Pons (tissue), 1 donor: ENCODE measurements at regions not wholly inside any gene's neighbourhood (a gene's known extent, or its start where the extent isn't known, plus 50 kb on each side); places are given as distances from the start of the nearest gene placed in this dataset.
A peak's percentile ranks its signal among the peaks of the same experiment; 100 is the strongest.

Source experiments
- DNase-seq: peaks from one replicate; pipeline ENCODE4 v3.0.0-alpha.2; 2016; ENCODE audit warnings: low spot score

- no peak for DNase-seq
These were observed 392.0 kb upstream of the ADGRL4 start for GRCh38 chr1:79398501-79398900.

- no peak for DNase-seq
These were observed 390.4 kb upstream of the ADGRL4 start for GRCh38 chr1:79396901-79397300.

GRCh38 chr1:79388694-79389361, 382.3 kb upstream of the ADGRL4 start:
- no peak for DNase-seq

GRCh38 chr1:79386730-79387129, 380.2 kb upstream of the ADGRL4 start:
- no peak for DNase-seq

GRCh38 chr1:79380078-79380477, 373.5 kb upstream of the ADGRL4 start:
- no peak for DNase-seq

- DNase-seq: no peak
These were observed 369.6 kb upstream of the ADGRL4 start for GRCh38 chr1:79376106-79376505.

GRCh38 chr1:79375352-79375751, 368.8 kb upstream of the ADGRL4 start:
- DNase-seq: no peak

GRCh38 chr1:79374397-79374796, 367.9 kb upstream of the ADGRL4 start:
- no peak for DNase-seq

- peak; percentile 15 for DNase-seq
These were observed 367.1 kb upstream of the ADGRL4 start for GRCh38 chr1:79373481-79374125.

- no peak for DNase-seq
These were observed 365.3 kb upstream of the ADGRL4 start for GRCh38 chr1:79371802-79372201.

- DNase-seq: no peak
These were observed 362.6 kb upstream of the ADGRL4 start for GRCh38 chr1:79369091-79369490.

- no peak for DNase-seq
These were observed 358.4 kb upstream of the ADGRL4 start for GRCh38 chr1:79364896-79365295.

- DNase-seq: no peak
These were observed 356.9 kb upstream of the ADGRL4 start for GRCh38 chr1:79363430-79363829.

- DNase-seq: no peak
These were observed 355.9 kb upstream of the ADGRL4 start for GRCh38 chr1:79362470-79362869.

- no peak for DNase-seq
These were observed 348.6 kb upstream of the ADGRL4 start for GRCh38 chr1:79355090-79355489.

GRCh38 chr1:79353224-79353623, 346.7 kb upstream of the ADGRL4 start:
- peak; percentile 36 for DNase-seq

GRCh38 chr1:79326875-79327274, 320.3 kb upstream of the ADGRL4 start:
- DNase-seq: no peak

- DNase-seq: no peak
These were observed 319.2 kb upstream of the ADGRL4 start for GRCh38 chr1:79325705-79326104.

GRCh38 chr1:79325126-79325525, 318.6 kb upstream of the ADGRL4 start:
- DNase-seq: no peak

- DNase-seq: no peak
These were observed 316.9 kb upstream of the ADGRL4 start for GRCh38 chr1:79323239-79324025.

GRCh38 chr1:79322511-79323027, 316.0 kb upstream of the ADGRL4 start:
- no peak for DNase-seq

- DNase-seq: no peak
These were observed 305.9 kb upstream of the ADGRL4 start for GRCh38 chr1:79312438-79312837.

- no peak for DNase-seq
These were observed 304.1 kb upstream of the ADGRL4 start for GRCh38 chr1:79310609-79311008.
